IMR-90 (cell line): ENCODE measurements at regions not wholly inside any gene's neighbourhood (a gene's known extent, or its start where the extent isn't known, plus 50 kb on each side); places are given as distances from the start of the nearest gene placed in this dataset.

ENCODE experiments used
- ATAC-seq: fragments of 200-7000 bp; cut with Tn5 transposase; 2 replicates; pipeline ENCODE4 v1.9.1; 2020; ENCODE audit warnings: low read depth, mild to moderate bottlenecking, moderate library complexity
- BruUV-seq: library from RNA; stranded (reverse); fragments of 400-500 nt; replicated peaks from 2 replicates; lab custom pipeline; 2021; lab: Mats Ljungman, UMichigan
- CTCF ChIA-PET: fragments of 300-600 bp; formaldehyde crosslinking; extraction: SDS; loops from one replicate; lab custom pipeline; 2021; ENCODE audit warnings: antibody characterized with exemption; lab: Yijun Ruan, JAX
- POLR2A ChIA-PET: fragments of 300-600 bp; sonication (Branson Sonifier 250); formaldehyde crosslinking; loops from one replicate; lab custom pipeline; 2022; ENCODE audit warnings: antibody characterized with exemption; ENCODE audit not compliant: unreplicated experiment; lab: Charles Lee
- DNase-seq: peaks from one replicate; pipeline ENCODE4 v3.0.0; 2013
- H2AFZ ChIP-seq: replicated peaks from 2 replicates; pipeline ENCODE3; 2013; ENCODE audit warnings: low read length, mild to moderate bottlenecking; ENCODE audit not compliant: poor library complexity
- H2AK5ac ChIP-seq: 2 replicates; pipeline ENCODE4 v1.6.1; 2013; ENCODE audit warnings: low read depth, low read length, inconsistent platforms
- H2AK9ac ChIP-seq: replicated peaks from 2 replicates; pipeline ENCODE3; 2013; ENCODE audit warnings: mild to moderate bottlenecking, low read depth, low read length, moderate library complexity; ENCODE audit not compliant: poor library complexity
- H2BK120ac ChIP-seq: 2 replicates; pipeline ENCODE4 v1.6.1; 2013; ENCODE audit warnings: low read depth, low read length, inconsistent platforms
- H2BK15ac ChIP-seq: 3 replicates; pipeline ENCODE4 v1.6.1; 2013; ENCODE audit warnings: low read depth, low read length, inconsistent platforms
- H2BK20ac ChIP-seq: 2 replicates; pipeline ENCODE4 v1.6.1; 2013; ENCODE audit warnings: low read depth, mild to moderate bottlenecking, inconsistent platforms, low read length, moderate library complexity
- H2BK5ac ChIP-seq: 2 replicates; pipeline ENCODE4 v1.6.1; 2013; ENCODE audit warnings: mild to moderate bottlenecking, low read depth, low read length, inconsistent platforms; ENCODE audit not compliant: poor library complexity, severe bottlenecking
- H3K14ac ChIP-seq: replicated peaks from 2 replicates; pipeline ENCODE4 v1.6.1; 2013; ENCODE audit warnings: low read depth, low read length, inconsistent platforms
- H3K18ac ChIP-seq: 2 replicates; pipeline ENCODE4 v1.6.1; 2013; ENCODE audit warnings: low read depth, low read length, control low read depth
- H3K23ac ChIP-seq: 2 replicates; pipeline ENCODE4 v1.6.1; 2013; ENCODE audit warnings: low read depth, low read length, inconsistent platforms
- H3K27ac ChIP-seq: 2 replicates; pipeline ENCODE4 v1.5.1; 2013; ENCODE audit warnings: mild to moderate bottlenecking, control low read depth, low read length; ENCODE audit not compliant: insufficient read depth
- H3K27me3 ChIP-seq: 2 replicates; pipeline ENCODE4 v1.6.1; 2013; ENCODE audit warnings: low read length; ENCODE audit not compliant: control insufficient read depth, insufficient read depth
- H3K36me3 ChIP-seq: 2 replicates; pipeline ENCODE4 v1.6.1; 2013; ENCODE audit warnings: low read length, mixed read lengths; ENCODE audit not compliant: control insufficient read depth, insufficient read depth
- H3K4ac ChIP-seq: 2 replicates; pipeline ENCODE4 v1.6.1; 2013; ENCODE audit warnings: low read depth, low read length, inconsistent platforms
- H3K4me1 ChIP-seq: 2 replicates; pipeline ENCODE4 v1.6.1; 2013; ENCODE audit warnings: low read length, mixed read lengths; ENCODE audit not compliant: control insufficient read depth, insufficient read depth
- H3K4me2 ChIP-seq: 2 replicates; pipeline ENCODE4 v1.6.1; 2013; ENCODE audit warnings: low read depth, mild to moderate bottlenecking, control low read depth, low read length, moderate library complexity
- H3K4me3 ChIP-seq: 2 replicates; pipeline ENCODE4 v1.5.1; 2013; ENCODE audit warnings: low read depth, mild to moderate bottlenecking, control low read depth, low read length, moderate library complexity; ENCODE audit not compliant: insufficient read depth
- H3K56ac ChIP-seq: 2 replicates; pipeline ENCODE4 v1.6.1; 2013; ENCODE audit warnings: low read length, inconsistent platforms; ENCODE audit not compliant: insufficient read depth; ENCODE audit errors: extremely low read depth
- H3K79me1 ChIP-seq, 2 experiments: 2 replicates each; pipeline ENCODE4 v1.6.1; 2013; ENCODE audit warnings: low read length in 2 of 2, inconsistent platforms in 1 of 2, low read depth in 1 of 2
- H3K9ac ChIP-seq: 2 replicates; pipeline ENCODE4 v1.6.1; 2013; ENCODE audit warnings: low read depth, low read length, control low read depth
- H3K9me1 ChIP-seq: 2 replicates; pipeline ENCODE4 v1.6.1; 2013; ENCODE audit warnings: low read length, inconsistent platforms; ENCODE audit not compliant: insufficient read depth
- H3K9me3 ChIP-seq: 2 replicates; pipeline ENCODE4 v1.6.1; 2013; ENCODE audit warnings: low read length; ENCODE audit not compliant: control insufficient read depth, insufficient read depth
- H4K20me1 ChIP-seq: 2 replicates; pipeline ENCODE4 v1.6.1; 2013; ENCODE audit warnings: low read length, inconsistent platforms; ENCODE audit not compliant: insufficient read depth
- H4K5ac ChIP-seq: 2 replicates; pipeline ENCODE4 v1.6.1; 2013; ENCODE audit warnings: mild to moderate bottlenecking, low read depth, low read length, control low read depth
- H4K8ac ChIP-seq, 2 experiments: 2 replicates each; pipeline ENCODE4 v1.6.1; 2013; ENCODE audit warnings: low read depth in 2 of 2, low read length in 2 of 2, control low read depth in 1 of 2, inconsistent platforms in 1 of 2
- H4K91ac ChIP-seq: 2 replicates; pipeline ENCODE4 v1.6.1; 2013; ENCODE audit warnings: low read depth, low read length, inconsistent platforms; ENCODE audit not compliant: insufficient read depth
- RFX5 ChIP-seq: IDR thresholded peaks from 2 replicates; pipeline ENCODE4 v1.8.0; 2012; ENCODE audit warnings: low read depth, mild to moderate bottlenecking, low read length, moderate library complexity
- WGBS, 2 experiments: methylation state at CpG; one replicate each; pipeline versions ENCODE4 v1.1.5 to v1.1.7; 2013; ENCODE audit warnings: missing lambda C conversion rate in 2 of 2; ENCODE audit not compliant: insufficient read length in 1 of 2; ENCODE audit errors: extremely low coverage in 2 of 2; 5-methylcytosine and 5-hydroxymethylcytosine counted together
- dilution Hi-C: fragments of 300-500 bp; cut with HindIII; formaldehyde crosslinking; loops from one replicate; pipeline ENCODE4 v1.14.3; 2018; ENCODE audit warnings: low sequenced_read_pairs; ENCODE audit not compliant: unreplicated experiment
- in situ Hi-C: fragments of 300-500 bp; cut with MboI; formaldehyde crosslinking; loops from 3 replicates; pipeline ENCODE4 v1.14.3; 2019; ENCODE audit warnings: low sequenced_read_pairs, inconsistent platforms, mixed read lengths
- intact Hi-C: fragments of 100-400 bp; cut with micrococcal nuclease; formaldehyde crosslinking; loops from 2 replicates; pipeline ENCODE4 v1.10.0; 2022

GRCh38 chr2:120601566-120601965, 134.1 kb upstream of the GLI2 start:
- no peak overlapping the region for H4K8ac ChIP-seq
- H3K4ac ChIP-seq: no peak overlapping the region
- H3K14ac ChIP-seq: no peak overlapping the region
- H3K27ac ChIP-seq: no peak overlapping the region
- H3K56ac ChIP-seq: no peak overlapping the region
- H2BK120ac ChIP-seq: no peak overlapping the region
- no peaks in the 10 kb centered on the region for H4K20me1 ChIP-seq
- ChIA-PET CTCF (no interaction called here), POLR2A (no interaction called here)
- H3K9me3 ChIP-seq: peaks cover 6% of the 10 kb centered on the region; the same call in 1 of the 2 replicates
- no peak for TF ChIP-seq RFX5
- H2AK5ac ChIP-seq: no peak overlapping the region
- intact Hi-C loops (no loop called here), in situ Hi-C loops (no loop called here), dilution Hi-C loops (no loop called here)
- no peak overlapping the region for H4K5ac ChIP-seq
- no peak overlapping the region for H2BK5ac ChIP-seq
- 63% methylated on average over 1 of the region's 9 CpGs; no CpG with 5 or more reads in 1 of the 2 experiments for WGBS, 2 experiments
- no peaks in the 10 kb centered on the region for H3K36me3 ChIP-seq
- no peak overlapping the region for H3K23ac ChIP-seq
- no peak overlapping the region for H3K18ac ChIP-seq
- DNase-seq (no peak), ATAC-seq (no peak)
- H2BK20ac ChIP-seq: no peak overlapping the region
- H4K91ac ChIP-seq: no peak overlapping the region
- no TSS peak for BruUV-seq
- H3K4me2 ChIP-seq: no peak overlapping the region
- H3K4me3 ChIP-seq: no peak overlapping the region
- no peak overlapping the region for H2AFZ ChIP-seq
- no peaks in the 10 kb centered on the region for H3K9me1 ChIP-seq
- no peak overlapping the region for H2BK15ac ChIP-seq
- H3K4me1 ChIP-seq: peaks cover 9% of the 10 kb centered on the region
- H3K27me3 ChIP-seq: peaks cover 6% of the 10 kb centered on the region; the same call in 1 of the 2 replicates
- no peak overlapping the region for H2AK9ac ChIP-seq
- H3K79me1 ChIP-seq: no peaks in the 10 kb centered on the region
- H3K9ac ChIP-seq: no peak overlapping the region
